ENCODE measurements at regions not wholly inside any gene's neighbourhood (a gene's known extent, or its start where the extent isn't known, plus 50 kb on each side); places are given as distances from the start of the nearest gene placed in this dataset.

DNA sequence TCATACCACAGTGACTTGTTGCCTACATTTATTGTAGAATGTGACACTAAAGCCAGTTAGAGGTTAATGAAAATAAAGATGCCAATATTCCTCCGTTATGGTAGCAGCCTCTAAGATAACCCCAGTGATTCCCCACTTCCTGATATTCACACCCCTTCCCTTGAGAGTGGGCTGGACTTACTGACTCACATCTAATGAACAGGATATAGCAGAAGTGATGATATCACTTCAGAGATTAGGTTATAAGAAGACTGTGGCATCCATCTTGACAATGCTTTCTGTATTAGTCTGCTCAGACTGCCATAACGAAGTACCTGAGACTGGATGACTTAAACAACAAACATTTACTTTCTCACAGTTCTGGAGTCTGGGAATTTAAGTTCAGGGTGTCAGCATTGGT, 149.6 kb upstream of the MTNR1B start:
- DNase-seq, result no peak
- Histone ChIP-seq H3K79me2 (ENCODE audit: insufficient read depth) (no peaks in the 10 kb centered on the region), H3K9me2 (no peaks in the 10 kb centered on the region), H3K27ac (ENCODE audit: low read depth in 2 of 2, low read length in 1 of 2) (no peak overlapping the region), H3K9ac (no peak overlapping the region), H3K4me1 (ENCODE audit: control insufficient read depth in 1 of 2, insufficient read depth in 2 of 2, low read depth in 1 of 2, low read length in 1 of 2) (peaks cover 0 to 2% of the 10 kb centered on the region in 2 experiments; a peak in 1 of 4 replicates), H3K36me3 (replicated peaks in 1 of 2; ENCODE audit: control insufficient read depth in 1 of 2, insufficient read depth in 2 of 2, low read length in 1 of 2) (no peaks in the 10 kb centered on the region), H2AFZ (ENCODE audit: low read depth) (no peak overlapping the region), H3K4me3 (ENCODE audit: low read depth in 2 of 2, low read length in 1 of 2) (no peak overlapping the region), H4K20me1 (ENCODE audit: insufficient read depth) (no peaks in the 10 kb centered on the region), H3F3A (replicated peaks; ENCODE audit: insufficient read depth) (no peaks in the 10 kb centered on the region), H3K9me3 (no peaks in the 10 kb centered on the region), H3K4me2 (no peak overlapping the region), H3K27me3 (ENCODE audit: insufficient read depth) (no peaks in the 10 kb centered on the region)
- ChIA-PET POLR2A (no interaction called here), CTCF (no interaction called here)
- TF ChIP-seq TCF12 (IDR thresholded peaks at IDR 0.05) (no peak), MXI1 (IDR thresholded peaks at IDR 0.05; ENCODE audit: low read depth, low read length) (no peak), YY1 (IDR thresholded peaks at IDR 0.05; ENCODE audit: low read depth) (no peak)
- 52% methylated on average over 2 of the region's 2 CpGs for WGBS (ENCODE audit: low lambda C conversion rate)

DNA sequence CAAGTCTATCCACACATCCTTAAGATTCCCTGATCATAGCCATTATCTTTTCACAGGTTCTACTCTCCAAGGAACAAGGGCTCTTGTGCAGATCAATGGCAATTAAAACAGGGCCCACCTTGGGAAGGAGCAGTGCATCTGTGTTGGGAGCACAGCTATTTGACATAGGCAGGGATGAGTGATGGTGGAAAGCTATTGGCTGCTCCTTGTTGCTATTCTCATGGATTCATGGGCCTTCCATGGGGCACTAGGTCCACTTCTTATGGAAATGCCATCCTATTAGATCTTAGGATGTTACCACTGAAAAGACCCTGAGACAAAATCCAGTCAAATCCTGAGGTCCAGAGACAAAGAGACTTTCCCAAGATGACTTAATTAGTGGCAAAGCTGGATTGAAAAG, 148.6 kb upstream of the MTNR1B start:
- CTCF ChIA-PET, result interaction anchor here (2.2 kb wide), 1 partner anchor 65 kb away, joined by 5 read pairs; no protein-coding TSS in a partner anchor
- no peak for TF ChIP-seq EZH2phosphoT487 (IDR thresholded peaks at IDR 0.05; ENCODE audit: borderline replicate concordance, low read depth)
- no peak for TF ChIP-seq EP300 (IDR thresholded peaks at IDR 0.05; ENCODE audit: borderline replicate concordance in 1 of 2, low read depth in 1 of 2, low read length in 1 of 2)
- no peak for TF ChIP-seq CHD2 (IDR thresholded peaks at IDR 0.05; ENCODE audit: low read length, partially characterized antibody)
- no peak for TF ChIP-seq RAD21 (IDR thresholded peaks at IDR 0.05; ENCODE audit: low read length)
- TF ChIP-seq, protein P1, sequence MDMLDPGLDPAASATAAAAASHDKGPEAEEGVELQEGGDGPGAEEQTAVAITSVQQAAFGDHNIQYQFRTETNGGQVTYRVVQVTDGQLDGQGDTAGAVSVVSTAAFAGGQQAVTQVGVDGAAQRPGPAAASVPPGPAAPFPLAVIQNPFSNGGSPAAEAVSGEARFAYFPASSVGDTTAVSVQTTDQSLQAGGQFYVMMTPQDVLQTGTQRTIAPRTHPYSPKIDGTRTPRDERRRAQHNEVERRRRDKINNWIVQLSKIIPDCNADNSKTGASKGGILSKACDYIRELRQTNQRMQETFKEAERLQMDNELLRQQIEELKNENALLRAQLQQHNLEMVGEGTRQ (IDR thresholded peaks at IDR 0.05; ENCODE audit: borderline replicate concordance, low read depth, low read length), result no peak
- TF ChIP-seq, protein P2, sequence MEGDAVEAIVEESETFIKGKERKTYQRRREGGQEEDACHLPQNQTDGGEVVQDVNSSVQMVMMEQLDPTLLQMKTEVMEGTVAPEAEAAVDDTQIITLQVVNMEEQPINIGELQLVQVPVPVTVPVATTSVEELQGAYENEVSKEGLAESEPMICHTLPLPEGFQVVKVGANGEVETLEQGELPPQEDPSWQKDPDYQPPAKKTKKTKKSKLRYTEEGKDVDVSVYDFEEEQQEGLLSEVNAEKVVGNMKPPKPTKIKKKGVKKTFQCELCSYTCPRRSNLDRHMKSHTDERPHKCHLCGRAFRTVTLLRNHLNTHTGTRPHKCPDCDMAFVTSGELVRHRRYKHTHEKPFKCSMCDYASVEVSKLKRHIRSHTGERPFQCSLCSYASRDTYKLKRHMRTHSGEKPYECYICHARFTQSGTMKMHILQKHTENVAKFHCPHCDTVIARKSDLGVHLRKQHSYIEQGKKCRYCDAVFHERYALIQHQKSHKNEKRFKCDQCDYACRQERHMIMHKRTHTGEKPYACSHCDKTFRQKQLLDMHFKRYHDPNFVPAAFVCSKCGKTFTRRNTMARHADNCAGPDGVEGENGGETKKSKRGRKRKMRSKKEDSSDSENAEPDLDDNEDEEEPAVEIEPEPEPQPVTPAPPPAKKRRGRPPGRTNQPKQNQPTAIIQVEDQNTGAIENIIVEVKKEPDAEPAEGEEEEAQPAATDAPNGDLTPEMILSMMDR (IDR thresholded peaks at IDR 0.05), result no peak
- no peak for TF ChIP-seq NRF1 (IDR thresholded peaks at IDR 0.05; ENCODE audit: low read depth, low read length)
- TF ChIP-seq FOXJ3 (CRISPR knock-in tag; IDR thresholded peaks at IDR 0.05), result no peak
- TF ChIP-seq, protein P3, sequence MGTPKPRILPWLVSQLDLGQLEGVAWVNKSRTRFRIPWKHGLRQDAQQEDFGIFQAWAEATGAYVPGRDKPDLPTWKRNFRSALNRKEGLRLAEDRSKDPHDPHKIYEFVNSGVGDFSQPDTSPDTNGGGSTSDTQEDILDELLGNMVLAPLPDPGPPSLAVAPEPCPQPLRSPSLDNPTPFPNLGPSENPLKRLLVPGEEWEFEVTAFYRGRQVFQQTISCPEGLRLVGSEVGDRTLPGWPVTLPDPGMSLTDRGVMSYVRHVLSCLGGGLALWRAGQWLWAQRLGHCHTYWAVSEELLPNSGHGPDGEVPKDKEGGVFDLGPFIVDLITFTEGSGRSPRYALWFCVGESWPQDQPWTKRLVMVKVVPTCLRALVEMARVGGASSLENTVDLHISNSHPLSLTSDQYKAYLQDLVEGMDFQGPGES (IDR thresholded peaks at IDR 0.05; ENCODE audit: low read depth, low read length), result no peak
- no peak for TF ChIP-seq SMC3 (IDR thresholded peaks at IDR 0.05; ENCODE audit: low read depth, low read length)
- TF ChIP-seq, protein P4, sequence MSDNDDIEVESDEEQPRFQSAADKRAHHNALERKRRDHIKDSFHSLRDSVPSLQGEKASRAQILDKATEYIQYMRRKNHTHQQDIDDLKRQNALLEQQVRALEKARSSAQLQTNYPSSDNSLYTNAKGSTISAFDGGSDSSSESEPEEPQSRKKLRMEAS (IDR thresholded peaks at IDR 0.05; ENCODE audit: low read depth), result no peak
- TF ChIP-seq NFIC (IDR thresholded peaks at IDR 0.05; ENCODE audit: borderline replicate concordance), result no peak
- TF ChIP-seq, protein P5, sequence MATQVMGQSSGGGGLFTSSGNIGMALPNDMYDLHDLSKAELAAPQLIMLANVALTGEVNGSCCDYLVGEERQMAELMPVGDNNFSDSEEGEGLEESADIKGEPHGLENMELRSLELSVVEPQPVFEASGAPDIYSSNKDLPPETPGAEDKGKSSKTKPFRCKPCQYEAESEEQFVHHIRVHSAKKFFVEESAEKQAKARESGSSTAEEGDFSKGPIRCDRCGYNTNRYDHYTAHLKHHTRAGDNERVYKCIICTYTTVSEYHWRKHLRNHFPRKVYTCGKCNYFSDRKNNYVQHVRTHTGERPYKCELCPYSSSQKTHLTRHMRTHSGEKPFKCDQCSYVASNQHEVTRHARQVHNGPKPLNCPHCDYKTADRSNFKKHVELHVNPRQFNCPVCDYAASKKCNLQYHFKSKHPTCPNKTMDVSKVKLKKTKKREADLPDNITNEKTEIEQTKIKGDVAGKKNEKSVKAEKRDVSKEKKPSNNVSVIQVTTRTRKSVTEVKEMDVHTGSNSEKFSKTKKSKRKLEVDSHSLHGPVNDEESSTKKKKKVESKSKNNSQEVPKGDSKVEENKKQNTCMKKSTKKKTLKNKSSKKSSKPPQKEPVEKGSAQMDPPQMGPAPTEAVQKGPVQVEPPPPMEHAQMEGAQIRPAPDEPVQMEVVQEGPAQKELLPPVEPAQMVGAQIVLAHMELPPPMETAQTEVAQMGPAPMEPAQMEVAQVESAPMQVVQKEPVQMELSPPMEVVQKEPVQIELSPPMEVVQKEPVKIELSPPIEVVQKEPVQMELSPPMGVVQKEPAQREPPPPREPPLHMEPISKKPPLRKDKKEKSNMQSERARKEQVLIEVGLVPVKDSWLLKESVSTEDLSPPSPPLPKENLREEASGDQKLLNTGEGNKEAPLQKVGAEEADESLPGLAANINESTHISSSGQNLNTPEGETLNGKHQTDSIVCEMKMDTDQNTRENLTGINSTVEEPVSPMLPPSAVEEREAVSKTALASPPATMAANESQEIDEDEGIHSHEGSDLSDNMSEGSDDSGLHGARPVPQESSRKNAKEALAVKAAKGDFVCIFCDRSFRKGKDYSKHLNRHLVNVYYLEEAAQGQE (IDR thresholded peaks at IDR 0.05; ENCODE audit: low read depth, low read length), result no peak
- no peak for TF ChIP-seq MEF2A (IDR thresholded peaks at IDR 0.05; ENCODE audit: borderline replicate concordance, low read depth)
- TF ChIP-seq YY1 (IDR thresholded peaks at IDR 0.05; ENCODE audit: low read depth), result no peak
- TF ChIP-seq, protein P6, sequence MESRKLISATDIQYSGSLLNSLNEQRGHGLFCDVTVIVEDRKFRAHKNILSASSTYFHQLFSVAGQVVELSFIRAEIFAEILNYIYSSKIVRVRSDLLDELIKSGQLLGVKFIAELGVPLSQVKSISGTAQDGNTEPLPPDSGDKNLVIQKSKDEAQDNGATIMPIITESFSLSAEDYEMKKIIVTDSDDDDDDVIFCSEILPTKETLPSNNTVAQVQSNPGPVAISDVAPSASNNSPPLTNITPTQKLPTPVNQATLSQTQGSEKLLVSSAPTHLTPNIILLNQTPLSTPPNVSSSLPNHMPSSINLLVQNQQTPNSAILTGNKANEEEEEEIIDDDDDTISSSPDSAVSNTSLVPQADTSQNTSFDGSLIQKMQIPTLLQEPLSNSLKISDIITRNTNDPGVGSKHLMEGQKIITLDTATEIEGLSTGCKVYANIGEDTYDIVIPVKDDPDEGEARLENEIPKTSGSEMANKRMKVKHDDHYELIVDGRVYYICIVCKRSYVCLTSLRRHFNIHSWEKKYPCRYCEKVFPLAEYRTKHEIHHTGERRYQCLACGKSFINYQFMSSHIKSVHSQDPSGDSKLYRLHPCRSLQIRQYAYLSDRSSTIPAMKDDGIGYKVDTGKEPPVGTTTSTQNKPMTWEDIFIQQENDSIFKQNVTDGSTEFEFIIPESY (IDR thresholded peaks at IDR 0.05; ENCODE audit: borderline replicate concordance, low read depth), result no peak

More for the DNA sequence above, 148.6 kb upstream of the MTNR1B start:
- Histone ChIP-seq H3K9me3 (no peaks in the 10 kb centered on the region), H3K79me2 (ENCODE audit: insufficient read depth) (no peaks in the 10 kb centered on the region), H3K36me3 (replicated peaks in 1 of 2; ENCODE audit: control insufficient read depth in 1 of 2, insufficient read depth in 2 of 2, low read length in 1 of 2) (no peaks in the 10 kb centered on the region), H2AFZ (ENCODE audit: low read depth) (no peak overlapping the region), H3K9me2 (no peaks in the 10 kb centered on the region), H3K4me3 (ENCODE audit: low read depth in 2 of 2, low read length in 1 of 2) (no peak overlapping the region), H3K4me2 (no peak overlapping the region), H3K27me3 (ENCODE audit: insufficient read depth) (no peaks in the 10 kb centered on the region), H3K4me1 (ENCODE audit: control insufficient read depth in 1 of 2, insufficient read depth in 2 of 2, low read depth in 1 of 2, low read length in 1 of 2) (peaks cover 0 to 2% of the 10 kb centered on the region in 2 experiments; a peak in 1 of 4 replicates), H4K20me1 (ENCODE audit: insufficient read depth) (no peaks in the 10 kb centered on the region), H3K9ac (no peak overlapping the region), H3F3A (replicated peaks; ENCODE audit: insufficient read depth) (no peaks in the 10 kb centered on the region), H3K27ac (ENCODE audit: low read depth in 2 of 2, low read length in 1 of 2) (no peak overlapping the region)
- no peak for DNase-seq
- POLR2A ChIA-PET, result no interaction called here

Data from SK-N-SH (cell line).